Cardiac muscle cell (in vitro differentiated cells and primary cell): ENCODE measurements at regions not wholly inside any gene's neighbourhood (a gene's known extent, or its start where the extent isn't known, plus 50 kb on each side); places are given as distances from the start of the nearest gene placed in this dataset.
"Not testable (repeated sequence)": the region's sequence is repeated elsewhere in the genome, so short reads cannot be mapped to it uniquely, and the experiment has no call there.

Experiments used
- DNase-seq, 2 donors: peaks; one replicate each; pipeline versions ENCODE4 v3.0.0 to v3.0.0-alpha.2; 2010 to 2017; ENCODE audit warnings: low read depth in 1 of 2, low spot score in 1 of 2
- H3K27ac ChIP-seq: fragments of 200-600 bp; sonication (generic); 2 replicates; pipeline ENCODE4 v1.5.1; 2016
- H3K27me3 ChIP-seq: fragments of 200-600 bp; sonication (generic); 2 replicates; pipeline ENCODE4 v1.6.0; 2016; ENCODE audit warnings: control low read depth
- H3K36me3 ChIP-seq: fragments of 200-600 bp; sonication (generic); 2 replicates; pipeline ENCODE4 v1.5.1; 2016; ENCODE audit warnings: control low read depth
- H3K4me1 ChIP-seq: fragments of 200-600 bp; sonication (generic); 2 replicates; pipeline ENCODE4 v1.8.1; 2017; ENCODE audit warnings: low read depth, mild to moderate bottlenecking, mixed run types
- H3K4me3 ChIP-seq: fragments of 200-600 bp; sonication (generic); 2 replicates; pipeline ENCODE4 v1.5.1; 2016; ENCODE audit warnings: mild to moderate bottlenecking
- H3K9me3 ChIP-seq: fragments of 200-600 bp; sonication (generic); 2 replicates; pipeline ENCODE4 v1.5.1; 2017; ENCODE audit warnings: low read depth, mild to moderate bottlenecking, control low read depth
- CTCF ChIP-seq: IDR thresholded peaks from 2 replicates; pipeline ENCODE4 v1.5.1; 2012; ENCODE audit warnings: low read depth, mild to moderate bottlenecking, low read length

GRCh38 chr7:86989407-86989806 is 70.0 kb downstream of the ELAPOR2 start:
- Histone ChIP-seq H3K36me3 (no peaks in the 10 kb centered on the region), H3K9me3 (no peaks in the 10 kb centered on the region), H3K27me3 (no peaks in the 10 kb centered on the region), H3K4me1 (peaks cover under 1% of the 10 kb centered on the region), H3K4me3 (no peak overlapping the region), H3K27ac (no peak overlapping the region)
- no peak for DNase-seq
- TF ChIP-seq CTCF: no peak

GRCh38 chr7:86987834-86988233 is 71.6 kb downstream of the ELAPOR2 start:
- H3K4me3 ChIP-seq, H3K36me3 ChIP-seq, H3K27ac ChIP-seq, H3K9me3 ChIP-seq, H3K27me3 ChIP-seq, DNase-seq, H3K4me1 ChIP-seq: not testable (repeated sequence)

GRCh38 chr7:86987358-86987757 is 72.1 kb downstream of the ELAPOR2 start:
- not testable (repeated sequence) for H3K4me1 ChIP-seq, H3K27ac ChIP-seq, H3K9me3 ChIP-seq, H3K36me3 ChIP-seq, H3K4me3 ChIP-seq, H3K27me3 ChIP-seq, DNase-seq

- H3K9me3 ChIP-seq, H3K4me3 ChIP-seq, H3K27ac ChIP-seq, H3K36me3 ChIP-seq, DNase-seq, H3K4me1 ChIP-seq, H3K27me3 ChIP-seq: not testable (repeated sequence)
Measured at GRCh38 chr7:86985342-86985741, 74.1 kb downstream of the ELAPOR2 start.

- H3K27ac ChIP-seq, H3K27me3 ChIP-seq, DNase-seq, H3K36me3 ChIP-seq, H3K4me3 ChIP-seq, H3K9me3 ChIP-seq: not testable (repeated sequence)
- peaks cover 25% of the 10 kb centered on the region for H3K4me1 ChIP-seq
Measured at GRCh38 chr7:86983654-86984053, 75.8 kb downstream of the ELAPOR2 start.

GRCh38 chr7:86981937-86982336 is 77.5 kb downstream of the ELAPOR2 start:
- H3K36me3 ChIP-seq, H3K4me3 ChIP-seq, DNase-seq, H3K9me3 ChIP-seq, H3K27me3 ChIP-seq: not testable (repeated sequence)
- Histone ChIP-seq H3K27ac (peak overlapping the region; percentile 30), H3K4me1 (peaks cover 30% of the 10 kb centered on the region)

- no peak for TF ChIP-seq CTCF
- Histone ChIP-seq H3K9me3 (no peaks in the 10 kb centered on the region), H3K27ac (peak overlapping the region; percentile 76)
Measured at GRCh38 chr7:86981127-86981526, 78.3 kb downstream of the ELAPOR2 start.

GRCh38 chr7:86980223-86980622 is 79.2 kb downstream of the ELAPOR2 start:
- H3K36me3 ChIP-seq: no peaks in the 10 kb centered on the region
- H3K9me3 ChIP-seq: no peaks in the 10 kb centered on the region
- no peaks in the 10 kb centered on the region for H3K27me3 ChIP-seq
- no peak for DNase-seq
- H3K4me3 ChIP-seq: no peak overlapping the region
- peak overlapping the region; percentile 76 for H3K27ac ChIP-seq
- TF ChIP-seq CTCF: no peak
- peaks cover 47% of the 10 kb centered on the region for H3K4me1 ChIP-seq

More at GRCh38 chr7:86981127-86981526, 78.3 kb downstream of the ELAPOR2 start:
- Histone ChIP-seq H3K27me3 (no peaks in the 10 kb centered on the region), H3K4me1 (peaks cover 38% of the 10 kb centered on the region), H3K4me3 (no peak overlapping the region), H3K36me3 (no peaks in the 10 kb centered on the region)
- DNase-seq: no peak
